GM12872 (cell line): ENCODE measurements at regions not wholly inside any gene's neighbourhood (a gene's known extent, or its start where the extent isn't known, plus 50 kb on each side); places are given as distances from the start of the nearest gene placed in this dataset.

Source experiments
- CTCF ChIP-seq: IDR thresholded peaks from 3 replicates; pipeline ENCODE4 v1.5.1; 2011; ENCODE audit warnings: low read depth, mild to moderate bottlenecking, low read length, moderate library complexity; ENCODE audit not compliant: insufficient read depth

GRCh38 chr5:123936548-123936947 is 424.6 kb downstream of the CSNK1G3 start:
- TF ChIP-seq CTCF: no peak

- TF ChIP-seq CTCF: no peak
Measured at GRCh38 chr5:123929055-123929474, 417.1 kb downstream of the CSNK1G3 start.

GRCh38 chr5:123928401-123928800 is 416.4 kb downstream of the CSNK1G3 start:
- no peak for TF ChIP-seq CTCF

- no peak for TF ChIP-seq CTCF
Measured at GRCh38 chr5:123921193-123921592, 409.2 kb downstream of the CSNK1G3 start.

- TF ChIP-seq CTCF: no peak
Measured at GRCh38 chr5:123916345-123917121, 404.6 kb downstream of the CSNK1G3 start.

- TF ChIP-seq CTCF: no peak
Measured at GRCh38 chr5:123914333-123914732, 402.4 kb downstream of the CSNK1G3 start.

GRCh38 chr5:123907349-123907748 is 395.4 kb downstream of the CSNK1G3 start:
- no peak for TF ChIP-seq CTCF
